Thoracic aorta (tissue), 2 donors: ENCODE measurements at regions not wholly inside any gene's neighbourhood (a gene's known extent, or its start where the extent isn't known, plus 50 kb on each side); places are given as distances from the start of the nearest gene placed in this dataset.

Experiments
- ATAC-seq: fragments of 150-250 bp; one replicate; pipeline ENCODE4 v1.8.0; 2017; ENCODE audit warnings: low read depth; ENCODE audit not compliant: insufficient number of reproducible peaks, low FRiP score
- DNase-seq: peaks from one replicate; pipeline ENCODE4 v3.0.0-alpha.2; 2020; ENCODE audit warnings: low spot score
- H3K27ac ChIP-seq, 2 donors: fragments of 200-600 bp; sonication (generic); 1 replicate in 1 of 2; 2 replicates in 1 of 2; pipeline ENCODE4 v1.5.1; 2016; ENCODE audit warnings: mild to moderate bottlenecking in 2 of 2, moderate library complexity in 2 of 2
- H3K27me3 ChIP-seq: fragments of 200-600 bp; sonication (generic); replicated peaks from 2 replicates; pipeline ENCODE4 v1.6.0; 2016; ENCODE audit warnings: mild to moderate bottlenecking; ENCODE audit not compliant: insufficient read depth
- H3K36me3 ChIP-seq: fragments of 200-600 bp; sonication (generic); one replicate; pipeline ENCODE4 v1.5.1; 2016
- H3K4me1 ChIP-seq, 2 donors: fragments of 200-600 bp; sonication (generic); 1 replicate in 1 of 2; 2 replicates in 1 of 2; pipeline versions ENCODE4 v1.5.1 to v1.6.0; 2016; ENCODE audit warnings: low read depth in 2 of 2, mild to moderate bottlenecking in 1 of 2; ENCODE audit not compliant: control insufficient read depth in 1 of 2
- H3K4me3 ChIP-seq: fragments of 200-600 bp; sonication (generic); 2 replicates; pipeline ENCODE4 v1.5.1; 2016; ENCODE audit warnings: mild to moderate bottlenecking
- H3K9me3 ChIP-seq: fragments of 200-600 bp; sonication (generic); 2 replicates; pipeline ENCODE4 v1.5.1; 2016
- TF ChIP-seq, protein P1 (sequence below): fragments of 200-600 bp; sonication (generic); IDR thresholded peaks from one replicate; pipeline ENCODE4 v1.5.1; 2019; ENCODE audit warnings: antibody characterized with exemption

DNA sequence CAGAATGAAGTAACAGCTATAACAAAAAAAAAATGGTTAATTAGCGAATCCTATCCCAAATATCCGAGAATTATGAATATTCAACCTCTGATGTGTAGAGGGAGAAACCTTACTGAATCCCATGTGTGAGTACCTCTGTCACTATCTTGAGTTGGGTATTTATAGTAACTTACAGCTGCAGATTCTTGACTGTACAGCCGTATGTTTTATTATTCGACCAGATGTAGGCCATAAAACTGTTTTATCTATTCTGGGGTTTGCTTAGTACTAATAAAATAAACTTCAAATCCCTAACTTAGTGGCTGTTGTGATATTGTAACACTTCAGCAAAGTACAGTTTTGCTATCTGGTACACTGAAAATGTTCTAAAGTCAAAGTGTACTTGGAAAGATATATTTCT lies 120.0 kb downstream of the EFNB2 start:
- Histone ChIP-seq H3K36me3 (no peaks in the 10 kb centered on the region), H3K4me1 (no peaks in the 10 kb centered on the region), H3K27me3 (no peaks in the 10 kb centered on the region), H3K9me3 (no peaks in the 10 kb centered on the region), H3K27ac (no peak overlapping the region), H3K4me3 (no peak overlapping the region)
- TF ChIP-seq, protein P1, sequence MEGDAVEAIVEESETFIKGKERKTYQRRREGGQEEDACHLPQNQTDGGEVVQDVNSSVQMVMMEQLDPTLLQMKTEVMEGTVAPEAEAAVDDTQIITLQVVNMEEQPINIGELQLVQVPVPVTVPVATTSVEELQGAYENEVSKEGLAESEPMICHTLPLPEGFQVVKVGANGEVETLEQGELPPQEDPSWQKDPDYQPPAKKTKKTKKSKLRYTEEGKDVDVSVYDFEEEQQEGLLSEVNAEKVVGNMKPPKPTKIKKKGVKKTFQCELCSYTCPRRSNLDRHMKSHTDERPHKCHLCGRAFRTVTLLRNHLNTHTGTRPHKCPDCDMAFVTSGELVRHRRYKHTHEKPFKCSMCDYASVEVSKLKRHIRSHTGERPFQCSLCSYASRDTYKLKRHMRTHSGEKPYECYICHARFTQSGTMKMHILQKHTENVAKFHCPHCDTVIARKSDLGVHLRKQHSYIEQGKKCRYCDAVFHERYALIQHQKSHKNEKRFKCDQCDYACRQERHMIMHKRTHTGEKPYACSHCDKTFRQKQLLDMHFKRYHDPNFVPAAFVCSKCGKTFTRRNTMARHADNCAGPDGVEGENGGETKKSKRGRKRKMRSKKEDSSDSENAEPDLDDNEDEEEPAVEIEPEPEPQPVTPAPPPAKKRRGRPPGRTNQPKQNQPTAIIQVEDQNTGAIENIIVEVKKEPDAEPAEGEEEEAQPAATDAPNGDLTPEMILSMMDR: no peak
- no peak for ATAC-seq
- DNase-seq: no peak

DNA sequence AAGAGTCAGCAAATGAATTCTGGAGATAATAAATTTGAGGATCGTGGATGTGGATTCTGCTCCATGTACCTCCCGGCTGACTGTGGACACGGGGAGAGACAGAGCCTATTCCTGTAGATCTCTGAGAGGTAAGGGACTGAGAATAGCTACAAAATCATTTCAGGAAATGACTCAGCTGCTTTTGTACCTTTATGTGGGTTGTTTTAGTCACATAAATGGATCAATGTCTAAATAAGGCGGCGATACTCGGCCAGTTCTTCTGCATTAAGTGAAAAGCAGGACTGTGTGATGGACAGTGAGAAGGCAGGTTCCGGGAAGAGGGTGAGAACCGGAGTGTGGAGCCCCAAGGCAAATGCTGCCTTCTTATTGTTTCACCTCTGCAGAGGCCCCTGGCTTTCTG lies 128.1 kb downstream of the EFNB2 start:
- Histone ChIP-seq H3K4me1 (no peaks in the 10 kb centered on the region), H3K27me3 (no peaks in the 10 kb centered on the region), H3K27ac (no peak overlapping the region), H3K9me3 (no peaks in the 10 kb centered on the region), H3K36me3 (no peaks in the 10 kb centered on the region), H3K4me3 (no peak overlapping the region)
- ATAC-seq (no peak), DNase-seq (no peak)
- TF ChIP-seq, protein P1: no peak

DNA sequence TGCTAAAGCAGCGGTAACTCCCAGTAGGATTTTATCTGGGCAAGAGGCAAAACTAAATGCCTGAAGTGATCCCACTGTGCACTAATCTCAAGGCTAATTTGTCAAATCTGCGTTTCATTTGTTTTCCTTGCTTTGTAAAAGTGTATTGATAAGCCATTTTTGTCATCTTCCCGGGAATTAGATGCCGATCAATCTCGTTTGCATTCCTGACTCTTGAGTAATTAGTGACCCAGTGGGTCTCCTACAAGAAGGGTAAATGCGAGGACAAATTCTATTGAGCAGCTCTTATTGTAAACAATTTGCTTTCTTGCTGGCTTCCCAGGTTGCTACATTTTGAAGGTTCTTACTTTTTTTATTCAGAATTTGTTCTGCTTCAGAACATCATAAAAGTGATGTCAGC lies 129.7 kb downstream of the EFNB2 start:
- H3K9me3 ChIP-seq: no peaks in the 10 kb centered on the region
- no peak for DNase-seq
- no peak for ATAC-seq
- no peak overlapping the region for H3K4me3 ChIP-seq
- H3K36me3 ChIP-seq: no peaks in the 10 kb centered on the region
- TF ChIP-seq, protein P1: no peak
- H3K27me3 ChIP-seq: no peaks in the 10 kb centered on the region
- H3K4me1 ChIP-seq: no peaks in the 10 kb centered on the region
- no peak overlapping the region for H3K27ac ChIP-seq

DNA sequence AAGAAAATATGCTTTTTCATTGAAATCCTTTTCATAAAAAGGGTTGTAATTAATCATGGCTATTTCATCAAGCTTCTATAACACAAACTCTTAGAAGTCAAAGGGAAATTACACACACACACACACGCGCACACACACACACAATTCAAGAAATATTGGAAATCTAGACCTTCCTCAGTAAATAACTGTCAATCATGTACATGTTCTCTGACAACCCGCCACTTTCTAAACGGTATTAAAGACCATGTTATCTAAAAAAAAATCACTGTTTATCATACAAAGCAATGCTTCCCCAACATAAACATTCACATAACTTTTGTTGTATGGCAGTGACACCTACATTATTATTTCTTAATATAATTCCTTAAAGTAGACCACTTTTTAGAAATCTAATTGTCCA lies 132.2 kb downstream of the EFNB2 start:
- Histone ChIP-seq H3K4me3 (no peak overlapping the region), H3K36me3 (no peaks in the 10 kb centered on the region), H3K27me3 (no peaks in the 10 kb centered on the region), H3K4me1 (no peaks in the 10 kb centered on the region), H3K27ac (no peak overlapping the region), H3K9me3 (no peaks in the 10 kb centered on the region)
- TF ChIP-seq, protein P1: no peak
- ATAC-seq (no peak), DNase-seq (no peak)

DNA sequence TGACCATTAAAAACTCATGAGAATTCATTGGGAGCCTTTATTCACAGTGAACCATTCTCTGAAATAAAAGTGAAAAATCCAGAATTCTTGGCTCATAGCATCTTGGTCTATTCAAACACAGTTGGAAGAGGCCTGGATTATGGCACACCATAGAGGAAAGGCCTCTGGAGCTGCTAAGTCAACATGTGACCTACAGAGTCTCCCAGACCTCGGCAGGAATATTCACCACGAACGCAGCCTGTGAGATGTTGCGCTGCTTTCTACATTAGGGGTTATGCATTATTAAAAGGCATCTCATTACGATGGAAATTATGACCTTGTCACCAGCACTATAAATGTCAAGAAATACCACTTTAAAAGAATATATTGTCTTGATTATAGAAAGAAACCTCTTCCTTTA lies 132.6 kb downstream of the EFNB2 start:
- Histone ChIP-seq H3K4me3 (no peak overlapping the region), H3K27ac (no peak overlapping the region), H3K27me3 (no peaks in the 10 kb centered on the region), H3K9me3 (no peaks in the 10 kb centered on the region), H3K4me1 (no peaks in the 10 kb centered on the region), H3K36me3 (no peaks in the 10 kb centered on the region)
- TF ChIP-seq, protein P1: no peak
- no peak for DNase-seq
- no peak for ATAC-seq
